Kidney capillary endothelial cell (primary cell): ENCODE measurements at regions not wholly inside any gene's neighbourhood (a gene's known extent, or its start where the extent isn't known, plus 50 kb on each side); places are given as distances from the start of the nearest gene placed in this dataset.
"Not testable (repeated sequence)": the region's sequence is repeated elsewhere in the genome, so short reads cannot be mapped to it uniquely, and the experiment has no call there.

Experiments
- DNase-seq: peaks from one replicate; pipeline ENCODE4 v3.0.0-alpha.2; 2018; ENCODE audit warnings: low spot score

GRCh38 chr5:71907001-71907588 lies 188.0 kb downstream of the CARTPT start:
- no peak for DNase-seq

- no peak for DNase-seq
These were observed 188.6 kb downstream of the CARTPT start for GRCh38 chr5:71907608-71908145.

GRCh38 chr5:71910741-71911140 lies 191.7 kb downstream of the CARTPT start:
- no peak for DNase-seq

- no peak for DNase-seq
These were observed 192.9 kb downstream of the CARTPT start for GRCh38 chr5:71912021-71912420.

GRCh38 chr5:71914281-71914680 lies 193.0 kb upstream of the MAP1B start:
- no peak for DNase-seq

GRCh38 chr5:71922584-71923106 lies 184.6 kb upstream of the MAP1B start:
- peak; percentile 92 for DNase-seq

GRCh38 chr5:71923755-71924154 lies 183.5 kb upstream of the MAP1B start:
- DNase-seq, result no peak

GRCh38 chr5:71924325-71924724 lies 182.9 kb upstream of the MAP1B start:
- DNase-seq, result no peak

- no peak for DNase-seq
These were observed 182.3 kb upstream of the MAP1B start for GRCh38 chr5:71924980-71925379.

- no peak for DNase-seq
These were observed 181.6 kb upstream of the MAP1B start for GRCh38 chr5:71925608-71926091.

- DNase-seq, result no peak
These were observed 178.3 kb upstream of the MAP1B start for GRCh38 chr5:71929003-71929402.

GRCh38 chr5:71930554-71930953 lies 176.7 kb upstream of the MAP1B start:
- DNase-seq, result not testable (repeated sequence)

- DNase-seq, result peak; percentile 38
These were observed 175.1 kb upstream of the MAP1B start for GRCh38 chr5:71932131-71932654.

- peak; percentile 91 for DNase-seq
These were observed 174.5 kb upstream of the MAP1B start for GRCh38 chr5:71932655-71933338.

GRCh38 chr5:71934322-71934721 lies 173.0 kb upstream of the MAP1B start:
- no peak for DNase-seq

GRCh38 chr5:71937921-71938698 lies 169.2 kb upstream of the MAP1B start:
- DNase-seq, result no peak

GRCh38 chr5:71938895-71939294 lies 168.4 kb upstream of the MAP1B start:
- DNase-seq, result no peak

- DNase-seq, result no peak
These were observed 167.6 kb upstream of the MAP1B start for GRCh38 chr5:71939452-71940230.

- no peak for DNase-seq
These were observed 163.4 kb upstream of the MAP1B start for GRCh38 chr5:71943874-71944273.

GRCh38 chr5:71945436-71945835 lies 161.8 kb upstream of the MAP1B start:
- DNase-seq, result no peak

- no peak for DNase-seq
These were observed 160.8 kb upstream of the MAP1B start for GRCh38 chr5:71946343-71947030.
